ENCODE measurements at regions not wholly inside any gene's neighbourhood (a gene's known extent, or its start where the extent isn't known, plus 50 kb on each side); places are given as distances from the start of the nearest gene placed in this dataset.

DNA sequence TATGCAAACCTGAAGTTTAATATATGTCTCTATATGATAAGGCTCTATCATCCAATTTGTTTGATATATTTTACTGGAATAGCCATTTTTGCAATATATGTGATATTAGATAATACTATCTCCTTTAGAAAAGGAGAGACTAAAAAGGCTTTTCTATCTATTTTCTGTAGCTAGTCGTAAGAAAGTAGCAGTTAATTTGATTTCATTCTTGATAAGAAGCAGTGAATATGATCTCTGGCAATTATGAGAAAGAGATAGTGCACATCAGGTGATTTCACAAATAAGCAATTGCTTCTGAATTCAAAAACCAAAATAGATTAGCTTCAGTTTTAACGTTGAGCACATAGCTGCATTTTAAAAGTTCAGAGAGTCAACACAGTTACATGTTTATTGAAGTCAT, 1318.4 kb downstream of the CDH8 start (continued):
- TF ChIP-seq, protein P1, sequence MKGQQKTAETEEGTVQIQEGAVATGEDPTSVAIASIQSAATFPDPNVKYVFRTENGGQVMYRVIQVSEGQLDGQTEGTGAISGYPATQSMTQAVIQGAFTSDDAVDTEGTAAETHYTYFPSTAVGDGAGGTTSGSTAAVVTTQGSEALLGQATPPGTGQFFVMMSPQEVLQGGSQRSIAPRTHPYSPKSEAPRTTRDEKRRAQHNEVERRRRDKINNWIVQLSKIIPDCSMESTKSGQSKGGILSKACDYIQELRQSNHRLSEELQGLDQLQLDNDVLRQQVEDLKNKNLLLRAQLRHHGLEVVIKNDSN (CRISPR knock-in tag; IDR thresholded peaks at IDR 0.05): no peak
- TF ChIP-seq EGR1 (conservative IDR thresholded peaks at IDR 0.05) (no peak), HOXB6 (CRISPR knock-in tag; IDR thresholded peaks at IDR 0.05; ENCODE audit: borderline replicate concordance) (no peak)
- TF ChIP-seq, protein P2, sequence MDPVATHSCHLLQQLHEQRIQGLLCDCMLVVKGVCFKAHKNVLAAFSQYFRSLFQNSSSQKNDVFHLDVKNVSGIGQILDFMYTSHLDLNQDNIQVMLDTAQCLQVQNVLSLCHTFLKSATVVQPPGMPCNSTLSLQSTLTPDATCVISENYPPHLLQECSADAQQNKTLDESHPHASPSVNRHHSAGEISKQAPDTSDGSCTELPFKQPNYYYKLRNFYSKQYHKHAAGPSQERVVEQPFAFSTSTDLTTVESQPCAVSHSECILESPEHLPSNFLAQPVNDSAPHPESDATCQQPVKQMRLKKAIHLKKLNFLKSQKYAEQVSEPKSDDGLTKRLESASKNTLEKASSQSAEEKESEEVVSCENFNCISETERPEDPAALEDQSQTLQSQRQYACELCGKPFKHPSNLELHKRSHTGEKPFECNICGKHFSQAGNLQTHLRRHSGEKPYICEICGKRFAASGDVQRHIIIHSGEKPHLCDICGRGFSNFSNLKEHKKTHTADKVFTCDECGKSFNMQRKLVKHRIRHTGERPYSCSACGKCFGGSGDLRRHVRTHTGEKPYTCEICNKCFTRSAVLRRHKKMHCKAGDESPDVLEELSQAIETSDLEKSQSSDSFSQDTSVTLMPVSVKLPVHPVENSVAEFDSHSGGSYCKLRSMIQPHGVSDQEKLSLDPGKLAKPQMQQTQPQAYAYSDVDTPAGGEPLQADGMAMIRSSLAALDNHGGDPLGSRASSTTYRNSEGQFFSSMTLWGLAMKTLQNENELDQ (CRISPR knock-in tag; IDR thresholded peaks at IDR 0.05; ENCODE audit: borderline replicate concordance): no peak

DNA sequence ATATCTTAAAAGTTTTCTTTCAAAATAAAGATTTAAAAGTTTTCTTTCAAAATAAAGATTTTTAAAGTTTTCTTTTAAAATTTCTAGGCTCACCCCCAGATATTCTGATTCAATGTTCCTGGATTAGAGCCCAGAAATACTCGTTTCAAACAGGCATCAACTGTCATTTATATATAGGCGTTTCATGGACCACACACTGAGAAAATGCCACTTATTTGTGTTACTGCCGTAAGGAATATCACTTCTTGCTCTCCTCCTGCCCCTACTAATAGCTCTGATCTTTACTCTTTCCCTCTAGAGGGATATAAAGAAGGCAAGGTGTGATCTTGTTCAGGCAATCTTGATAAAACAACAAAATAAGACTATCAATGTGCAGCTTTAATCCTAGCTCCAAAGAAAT, 1324.1 kb downstream of the CDH8 start:
- Histone ChIP-seq H3K27ac (ENCODE audit: extremely low read depth, low read depth, low read length) (no peak overlapping the region), H3K4me2 (ENCODE audit: insufficient read depth, low read length) (no peak overlapping the region), H3K27me3 (ENCODE audit: control insufficient read depth in 2 of 2, insufficient read depth in 2 of 2, low read length in 2 of 2) (no peaks in the 10 kb centered on the region), H3K9me3 (replicated peaks; ENCODE audit: control insufficient read depth, insufficient read depth, low read depth, low read length) (peaks cover 2% of the 10 kb centered on the region; the same call in 1 of the 2 replicates), H3K4me3 (no peak overlapping the region), H3K79me2 (ENCODE audit: control insufficient read depth, insufficient read depth, low read length) (no peaks in the 10 kb centered on the region), H3K36me3 (ENCODE audit: control insufficient read depth, insufficient read depth, low read length) (no peaks in the 10 kb centered on the region), H3K4me1 (replicated peaks in 1 of 2; ENCODE audit: control insufficient read depth in 2 of 2, insufficient read depth in 2 of 2, low read length in 2 of 2) (no peaks in the 10 kb centered on the region), H4K20me1 (replicated peaks; ENCODE audit: control insufficient read depth, insufficient read depth, low read length) (no peaks in the 10 kb centered on the region), H3K9ac (ENCODE audit: insufficient read depth in 1 of 2, low read depth in 2 of 2, low read length in 2 of 2) (no peak overlapping the region), H3K9me1 (ENCODE audit: control insufficient read depth, insufficient read depth, low read length) (no peaks in the 10 kb centered on the region), H2AFZ (ENCODE audit: low read depth, low read length) (no peak overlapping the region)
- no TSS peak for BruUV-seq (replicated peaks)
- TF ChIP-seq, protein P3, sequence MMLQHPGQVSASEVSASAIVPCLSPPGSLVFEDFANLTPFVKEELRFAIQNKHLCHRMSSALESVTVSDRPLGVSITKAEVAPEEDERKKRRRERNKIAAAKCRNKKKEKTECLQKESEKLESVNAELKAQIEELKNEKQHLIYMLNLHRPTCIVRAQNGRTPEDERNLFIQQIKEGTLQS (IDR thresholded peaks at IDR 0.05): no peak
- TF ChIP-seq, protein P3 (CRISPR knock-in tag; conservative IDR thresholded peaks at IDR 0.05): no peak
- TF ChIP-seq ZNF212 (CRISPR knock-in tag; IDR thresholded peaks at IDR 0.05) (no peak), E2F3 (CRISPR knock-in tag; IDR thresholded peaks at IDR 0.05) (no peak)
- TF ChIP-seq, protein P4, sequence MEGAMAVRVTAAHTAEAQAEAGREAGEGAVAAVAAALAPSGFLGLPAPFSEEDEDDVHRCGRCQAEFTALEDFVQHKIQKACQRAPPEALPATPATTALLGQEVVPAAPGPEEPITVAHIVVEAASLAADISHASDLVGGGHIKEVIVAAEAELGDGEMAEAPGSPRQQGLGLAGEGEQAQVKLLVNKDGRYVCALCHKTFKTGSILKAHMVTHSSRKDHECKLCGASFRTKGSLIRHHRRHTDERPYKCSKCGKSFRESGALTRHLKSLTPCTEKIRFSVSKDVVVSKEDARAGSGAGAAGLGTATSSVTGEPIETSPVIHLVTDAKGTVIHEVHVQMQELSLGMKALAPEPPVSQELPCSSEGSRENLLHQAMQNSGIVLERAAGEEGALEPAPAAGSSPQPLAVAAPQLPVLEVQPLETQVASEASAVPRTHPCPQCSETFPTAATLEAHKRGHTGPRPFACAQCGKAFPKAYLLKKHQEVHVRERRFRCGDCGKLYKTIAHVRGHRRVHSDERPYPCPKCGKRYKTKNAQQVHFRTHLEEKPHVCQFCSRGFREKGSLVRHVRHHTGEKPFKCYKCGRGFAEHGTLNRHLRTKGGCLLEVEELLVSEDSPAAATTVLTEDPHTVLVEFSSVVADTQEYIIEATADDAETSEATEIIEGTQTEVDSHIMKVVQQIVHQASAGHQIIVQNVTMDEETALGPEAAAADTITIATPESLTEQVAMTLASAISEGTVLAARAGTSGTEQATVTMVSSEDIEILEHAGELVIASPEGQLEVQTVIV (CRISPR knock-in tag; IDR thresholded peaks at IDR 0.05; ENCODE audit: borderline replicate concordance): no peak
- no peak for FAIRE-seq
- WGBS (ENCODE audit: insufficient coverage, low coverage, missing lambda C conversion rate): 0% methylated on average over 3 of the region's 3 CpGs
- no peak for ATAC-seq
- in situ Hi-C loops (cut with MboI): no loop called here
- intact Hi-C loops (cut with micrococcal nuclease): no loop called here
- CTCF ChIA-PET (ENCODE audit: low intra/inter-chr PET ratio): no interaction called here
- POLR2A ChIA-PET: no interaction called here
- DNase-seq (ENCODE audit: extremely low read depth in 1 of 4, low spot score in 3 of 4): no peak
